PC-3 (cell line): ENCODE measurements at regions not wholly inside any gene's neighbourhood (a gene's known extent, or its start where the extent isn't known, plus 50 kb on each side); places are given as distances from the start of the nearest gene placed in this dataset.

Source experiments
- EZH2 ChIP-seq: fragments of 300-600 bp; sonication (generic); IDR thresholded peaks from one replicate; pipeline ENCODE4 v1.6.1; 2017; ENCODE audit warnings: antibody characterized with exemption, mild to moderate bottlenecking, low read length; ENCODE audit not compliant: unreplicated experiment
- TF ChIP-seq, protein P1 (sequence below): fragments of 300-600 bp; sonication (generic); conservative IDR thresholded peaks from 2 replicates; pipeline ENCODE4 v1.5.1; 2017; ENCODE audit warnings: antibody characterized with exemption, low read depth, mild to moderate bottlenecking, low read length

DNA sequence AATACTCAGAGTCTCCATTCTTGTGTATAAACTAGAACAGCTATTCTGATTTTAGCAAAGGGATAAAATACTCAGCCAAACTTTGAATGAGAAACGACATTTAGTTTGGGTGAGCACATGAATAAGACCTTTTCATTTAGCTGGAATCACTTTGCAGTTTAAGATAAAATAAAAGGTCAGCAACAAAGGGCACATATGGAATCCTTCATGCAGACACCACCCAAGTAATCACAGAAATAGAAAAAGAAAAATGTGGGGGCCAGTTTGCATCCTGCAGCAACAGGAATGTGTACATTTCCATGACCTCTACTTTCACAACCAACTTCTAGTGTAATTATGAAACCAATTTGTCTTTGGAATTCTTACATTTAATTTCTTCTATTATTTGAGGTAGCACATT is 1637.4 kb downstream of the PCDH9 start:
- TF ChIP-seq EZH2: no peak
- TF ChIP-seq, protein P1, sequence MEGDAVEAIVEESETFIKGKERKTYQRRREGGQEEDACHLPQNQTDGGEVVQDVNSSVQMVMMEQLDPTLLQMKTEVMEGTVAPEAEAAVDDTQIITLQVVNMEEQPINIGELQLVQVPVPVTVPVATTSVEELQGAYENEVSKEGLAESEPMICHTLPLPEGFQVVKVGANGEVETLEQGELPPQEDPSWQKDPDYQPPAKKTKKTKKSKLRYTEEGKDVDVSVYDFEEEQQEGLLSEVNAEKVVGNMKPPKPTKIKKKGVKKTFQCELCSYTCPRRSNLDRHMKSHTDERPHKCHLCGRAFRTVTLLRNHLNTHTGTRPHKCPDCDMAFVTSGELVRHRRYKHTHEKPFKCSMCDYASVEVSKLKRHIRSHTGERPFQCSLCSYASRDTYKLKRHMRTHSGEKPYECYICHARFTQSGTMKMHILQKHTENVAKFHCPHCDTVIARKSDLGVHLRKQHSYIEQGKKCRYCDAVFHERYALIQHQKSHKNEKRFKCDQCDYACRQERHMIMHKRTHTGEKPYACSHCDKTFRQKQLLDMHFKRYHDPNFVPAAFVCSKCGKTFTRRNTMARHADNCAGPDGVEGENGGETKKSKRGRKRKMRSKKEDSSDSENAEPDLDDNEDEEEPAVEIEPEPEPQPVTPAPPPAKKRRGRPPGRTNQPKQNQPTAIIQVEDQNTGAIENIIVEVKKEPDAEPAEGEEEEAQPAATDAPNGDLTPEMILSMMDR: no peak
